ENCODE measurements at regions not wholly inside any gene's neighbourhood (a gene's known extent, or its start where the extent isn't known, plus 50 kb on each side); places are given as distances from the start of the nearest gene placed in this dataset.

DNA sequence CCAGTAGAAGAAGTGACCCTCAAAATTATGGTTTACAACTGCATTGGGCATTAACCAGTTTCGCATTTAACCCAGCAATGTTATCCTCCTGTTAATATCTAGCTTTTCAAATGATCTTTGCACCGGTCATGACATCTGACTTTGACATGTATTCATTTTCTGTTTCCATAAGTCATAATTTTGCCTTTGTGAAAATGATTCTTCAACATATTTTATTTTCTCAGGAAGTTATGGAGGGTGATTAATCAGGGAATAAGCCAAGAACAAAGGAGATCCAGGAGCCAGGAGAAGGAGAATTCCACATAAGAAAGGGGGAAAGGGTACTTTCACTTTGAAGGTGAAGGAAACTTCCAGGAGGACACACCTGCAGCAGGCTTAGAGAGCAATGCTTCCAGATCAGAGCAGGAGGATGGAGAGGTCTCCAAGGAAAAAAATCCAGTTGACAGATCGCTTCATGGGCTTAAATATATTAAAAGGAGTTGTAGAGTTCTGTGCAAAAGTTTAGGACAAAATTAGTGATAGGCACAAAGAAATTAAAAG lies 92.1 kb upstream of the FAM3C start:
- Mint-ChIP-seq H3K4me1 (ENCODE audit: low read depth) (no peaks in the 10 kb centered on the region), H3K4me3 (no peak overlapping the region), H3K27ac (no peak overlapping the region), H3K27me3 (ENCODE audit: low read depth) (no peaks in the 10 kb centered on the region), H3K36me3 (ENCODE audit: low read depth) (no peaks in the 10 kb centered on the region), H3K9me3 (no peaks in the 10 kb centered on the region)
- DNase-seq (ENCODE audit: low spot score) = no peak

DNA sequence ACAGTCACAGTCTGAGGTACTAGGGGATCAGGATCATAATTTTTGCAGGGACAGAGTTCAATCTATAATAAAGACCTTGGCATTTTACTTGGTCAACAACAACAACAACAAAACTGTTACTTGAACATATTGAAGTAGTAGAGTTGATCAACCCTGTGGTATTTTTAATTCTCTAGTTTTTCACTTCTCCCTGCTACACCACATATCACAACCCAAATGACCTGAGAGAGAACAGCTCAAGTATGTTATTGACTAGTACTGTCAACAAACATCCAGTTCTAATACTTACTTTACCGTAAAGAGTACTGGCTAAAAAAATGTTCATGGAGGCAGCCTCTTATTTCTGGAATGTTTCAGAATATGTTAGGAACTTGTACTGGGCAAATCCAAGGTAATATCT lies 90.5 kb upstream of the FAM3C start:
- no peak overlapping the region for H3K27ac Mint-ChIP-seq
- H3K4me3 Mint-ChIP-seq = no peak overlapping the region
- DNase-seq (ENCODE audit: low spot score) = no peak
- H3K27me3 Mint-ChIP-seq (ENCODE audit: low read depth) = no peaks in the 10 kb centered on the region
- no peaks in the 10 kb centered on the region for H3K36me3 Mint-ChIP-seq (ENCODE audit: low read depth)
- H3K4me1 Mint-ChIP-seq (ENCODE audit: low read depth) = peaks cover 7% of the 10 kb centered on the region
- no peaks in the 10 kb centered on the region for H3K9me3 Mint-ChIP-seq

DNA sequence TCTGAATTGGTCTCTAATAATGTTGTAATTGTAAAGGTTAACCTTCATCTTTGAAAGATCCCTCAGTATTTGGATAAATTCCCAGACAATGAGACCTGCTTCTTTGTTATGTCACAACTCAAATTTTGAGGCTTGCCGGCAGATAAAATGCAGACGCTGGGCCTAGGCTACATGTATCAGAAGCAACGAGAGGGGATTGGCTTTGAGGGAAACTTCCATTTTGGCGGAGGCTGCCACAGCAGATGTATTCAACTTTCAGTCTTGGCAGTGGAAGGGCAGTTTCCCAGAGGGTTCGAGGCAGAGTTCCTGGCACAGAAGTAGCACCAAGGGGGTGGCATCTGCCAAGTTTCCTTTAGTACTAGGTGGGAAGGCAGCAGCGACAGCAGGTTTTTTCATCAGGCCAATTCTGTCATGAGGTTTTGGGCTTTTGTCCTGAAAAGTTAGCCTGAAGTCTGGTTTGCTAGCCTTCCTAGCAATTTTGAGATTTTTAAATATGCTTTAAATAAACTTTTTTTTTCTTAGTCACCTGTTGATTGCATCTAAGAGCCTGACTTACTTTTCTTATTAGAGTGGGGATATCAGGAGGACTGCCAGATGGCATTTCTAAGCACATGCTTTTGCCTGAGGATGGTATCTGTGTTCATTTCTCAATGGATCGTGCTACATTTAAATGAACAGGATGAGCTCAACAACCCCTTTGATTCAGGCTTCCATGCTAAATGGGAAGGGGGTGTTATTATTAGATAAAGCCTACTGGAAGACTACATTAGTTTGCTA lies 89.5 kb upstream of the FAM3C start:
- no peaks in the 10 kb centered on the region for H3K27me3 Mint-ChIP-seq (ENCODE audit: low read depth)
- no peak overlapping the region for H3K27ac Mint-ChIP-seq
- DNase-seq (ENCODE audit: low spot score) = no peak
- no peak overlapping the region for H3K4me3 Mint-ChIP-seq
- no peaks in the 10 kb centered on the region for H3K9me3 Mint-ChIP-seq
- H3K4me1 Mint-ChIP-seq (ENCODE audit: low read depth) = peaks cover 7% of the 10 kb centered on the region
- no peaks in the 10 kb centered on the region for H3K36me3 Mint-ChIP-seq (ENCODE audit: low read depth)

DNA sequence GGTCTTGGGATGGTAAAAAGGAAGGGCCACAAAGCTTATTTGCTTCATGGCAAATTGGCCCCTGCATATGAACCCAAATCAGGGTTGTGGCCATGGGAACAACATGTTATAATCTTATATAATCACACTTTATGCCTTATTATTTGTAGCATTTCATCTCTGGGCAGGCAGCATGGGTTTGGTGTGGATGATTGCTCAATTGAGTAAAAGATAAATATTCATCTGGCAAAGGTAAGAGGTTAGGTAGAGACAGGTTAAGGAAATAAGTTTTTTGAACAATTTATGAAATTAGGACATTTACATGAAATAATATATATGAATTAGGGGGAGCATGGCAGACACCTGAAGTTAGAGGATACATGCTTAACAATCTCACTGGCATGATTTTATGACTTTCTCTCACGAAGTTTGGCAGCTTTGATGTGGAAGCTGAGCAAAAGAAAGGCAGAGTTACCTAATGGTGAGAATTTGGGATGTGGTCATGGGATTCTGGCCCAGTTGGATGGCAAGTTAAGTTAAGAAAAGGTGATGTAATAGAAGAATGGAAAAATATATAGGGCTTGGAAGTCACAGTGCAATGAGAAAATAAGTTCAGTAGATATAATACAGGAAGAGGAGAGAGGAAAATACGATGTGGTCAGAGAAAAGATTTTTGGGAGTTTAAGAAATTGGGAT lies 88.1 kb upstream of the FAM3C start:
- Mint-ChIP-seq H3K36me3 (ENCODE audit: low read depth) (no peaks in the 10 kb centered on the region), H3K27ac (no peak overlapping the region), H3K27me3 (ENCODE audit: low read depth) (no peaks in the 10 kb centered on the region), H3K4me3 (no peak overlapping the region), H3K9me3 (no peaks in the 10 kb centered on the region), H3K4me1 (ENCODE audit: low read depth) (peaks cover 7% of the 10 kb centered on the region)
- no peak for DNase-seq (ENCODE audit: low spot score)

DNA sequence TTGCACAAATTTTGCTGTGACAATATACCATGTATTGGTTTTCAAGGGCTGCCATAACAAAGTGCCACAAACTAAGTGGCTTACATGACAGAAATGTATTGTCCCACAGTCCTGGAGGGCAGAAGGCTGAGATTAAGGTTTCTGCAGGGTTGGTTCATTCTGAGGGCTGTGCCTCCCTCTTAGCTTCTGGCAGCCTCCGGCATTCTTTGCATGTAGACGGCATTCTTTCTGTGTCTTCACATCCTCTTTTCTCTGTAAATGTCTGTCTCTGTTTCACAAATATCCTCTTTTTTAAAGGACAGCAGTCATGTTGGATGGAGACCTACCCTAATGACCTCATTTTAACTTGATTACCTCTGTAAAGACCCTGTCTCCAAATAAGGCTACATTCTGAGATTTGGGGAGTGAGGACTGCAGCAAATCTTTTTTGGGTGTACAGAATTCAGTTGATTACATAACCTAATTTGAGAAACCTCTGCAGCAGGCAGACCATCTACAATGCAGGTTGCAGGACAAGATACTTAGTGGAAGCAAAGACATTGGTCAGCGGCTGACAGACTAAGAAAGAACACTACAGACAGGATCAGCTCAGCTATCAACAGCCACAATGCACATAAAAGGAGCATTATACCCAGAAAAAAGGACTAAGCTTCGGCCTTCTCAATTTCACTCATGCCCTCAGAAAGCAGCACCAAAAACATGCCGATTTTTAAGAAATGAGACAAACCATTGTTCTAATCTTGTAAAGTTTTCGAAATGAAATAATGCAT lies 84.6 kb upstream of the FAM3C start:
- Mint-ChIP-seq H3K27ac (no peak overlapping the region), H3K27me3 (ENCODE audit: low read depth) (no peaks in the 10 kb centered on the region), H3K36me3 (ENCODE audit: low read depth) (no peaks in the 10 kb centered on the region), H3K9me3 (no peaks in the 10 kb centered on the region), H3K4me3 (no peak overlapping the region), H3K4me1 (ENCODE audit: low read depth) (peaks cover 7% of the 10 kb centered on the region)
- no peak for DNase-seq (ENCODE audit: low spot score)

DNA sequence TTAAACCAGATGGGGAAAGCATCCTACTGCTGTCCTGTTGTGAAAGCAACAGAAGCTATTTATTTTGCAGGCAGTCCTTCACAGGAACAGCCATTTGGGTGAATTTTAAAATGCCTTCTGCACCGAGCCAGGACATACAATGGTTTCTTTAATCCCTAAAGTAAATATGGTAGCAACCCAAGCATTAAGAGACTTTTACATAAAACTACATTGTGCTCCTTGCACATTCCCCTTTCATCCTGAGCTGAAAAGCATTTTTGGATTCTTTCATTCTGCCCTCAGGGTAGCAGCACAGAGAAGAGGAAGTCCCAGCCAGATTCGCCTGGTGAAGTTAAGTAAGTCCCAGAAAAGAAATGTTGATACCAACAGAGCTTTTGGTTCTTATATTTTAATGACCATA lies 84.0 kb upstream of the FAM3C start:
- no peak overlapping the region for H3K27ac Mint-ChIP-seq
- DNase-seq (ENCODE audit: low spot score) = no peak
- H3K36me3 Mint-ChIP-seq (ENCODE audit: low read depth) = no peaks in the 10 kb centered on the region
- H3K4me3 Mint-ChIP-seq = no peak overlapping the region
- peaks cover 7% of the 10 kb centered on the region for H3K4me1 Mint-ChIP-seq (ENCODE audit: low read depth)
- no peaks in the 10 kb centered on the region for H3K9me3 Mint-ChIP-seq
- H3K27me3 Mint-ChIP-seq (ENCODE audit: low read depth) = no peaks in the 10 kb centered on the region

DNA sequence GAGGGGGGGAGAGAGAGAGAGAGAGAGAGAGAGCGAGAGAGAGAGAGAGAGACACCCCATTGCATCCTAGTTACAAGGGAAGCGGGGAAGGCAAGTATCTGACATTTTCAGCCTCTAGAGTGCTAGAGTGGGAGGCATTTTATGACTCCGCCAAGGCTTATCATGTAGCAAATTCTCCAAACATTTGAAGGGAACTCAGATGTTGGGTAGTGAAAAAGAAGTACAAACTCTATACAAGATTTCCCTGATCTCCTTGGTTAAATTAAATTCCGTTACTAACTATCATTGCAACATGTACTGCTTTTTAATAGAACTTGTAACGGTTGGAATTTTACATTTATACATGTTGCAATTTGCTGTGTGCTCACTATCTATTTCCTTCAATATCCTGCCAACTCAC lies 83.4 kb upstream of the FAM3C start:
- H3K27ac Mint-ChIP-seq = no peak overlapping the region
- H3K4me3 Mint-ChIP-seq = no peak overlapping the region
- no peaks in the 10 kb centered on the region for H3K27me3 Mint-ChIP-seq (ENCODE audit: low read depth)
- DNase-seq (ENCODE audit: low spot score) = no peak
- no peaks in the 10 kb centered on the region for H3K9me3 Mint-ChIP-seq
- peaks cover 7% of the 10 kb centered on the region for H3K4me1 Mint-ChIP-seq (ENCODE audit: low read depth)
- no peaks in the 10 kb centered on the region for H3K36me3 Mint-ChIP-seq (ENCODE audit: low read depth)

DNA sequence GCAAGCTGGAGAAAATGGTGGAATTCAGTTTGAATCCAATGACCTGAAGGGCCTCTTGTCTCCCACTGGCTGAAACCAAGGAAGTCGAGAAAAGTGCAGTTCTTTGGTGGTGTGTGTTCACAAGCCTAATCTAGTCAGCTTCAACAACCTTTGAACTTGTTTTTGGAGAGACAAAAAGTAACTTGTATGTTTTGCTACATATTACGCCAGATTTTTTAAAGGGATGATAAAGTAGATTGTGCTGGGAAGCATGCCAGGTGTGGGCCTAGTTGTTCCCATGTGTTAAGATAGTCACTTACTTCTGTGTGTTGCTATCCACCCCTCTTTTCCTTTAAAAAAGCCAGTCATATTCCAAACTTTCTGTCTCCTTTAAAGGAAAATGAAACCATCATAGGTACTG lies 79.7 kb upstream of the FAM3C start:
- Mint-ChIP-seq H3K27me3 (ENCODE audit: low read depth) (no peaks in the 10 kb centered on the region), H3K4me1 (ENCODE audit: low read depth) (no peaks in the 10 kb centered on the region), H3K27ac (no peak overlapping the region), H3K4me3 (no peak overlapping the region), H3K36me3 (ENCODE audit: low read depth) (no peaks in the 10 kb centered on the region), H3K9me3 (no peaks in the 10 kb centered on the region)
- DNase-seq (ENCODE audit: low spot score) = no peak

DNA sequence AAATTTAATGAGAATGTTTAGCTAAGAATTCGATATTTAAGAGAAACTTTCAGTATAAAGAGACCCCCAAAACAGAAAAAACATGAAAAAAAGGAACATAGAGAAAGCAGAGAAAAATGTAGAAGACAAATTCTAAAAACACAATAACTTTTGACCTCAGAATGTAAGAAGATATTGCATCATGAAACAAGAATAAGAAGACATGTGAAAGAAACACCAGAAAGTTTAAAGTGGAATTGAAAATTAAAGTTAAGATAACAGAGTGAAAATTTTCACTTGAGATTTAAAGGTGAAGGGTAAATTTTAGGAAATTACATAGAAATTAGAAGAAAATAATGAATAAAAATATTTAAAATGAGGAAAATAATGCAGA lies 78.2 kb upstream of the FAM3C start:
- no peaks in the 10 kb centered on the region for H3K27me3 Mint-ChIP-seq (ENCODE audit: low read depth)
- DNase-seq (ENCODE audit: low spot score) = no peak
- no peaks in the 10 kb centered on the region for H3K9me3 Mint-ChIP-seq
- no peaks in the 10 kb centered on the region for H3K36me3 Mint-ChIP-seq (ENCODE audit: low read depth)
- H3K4me1 Mint-ChIP-seq (ENCODE audit: low read depth) = no peaks in the 10 kb centered on the region
- no peak overlapping the region for H3K27ac Mint-ChIP-seq
- H3K4me3 Mint-ChIP-seq = no peak overlapping the region

DNA sequence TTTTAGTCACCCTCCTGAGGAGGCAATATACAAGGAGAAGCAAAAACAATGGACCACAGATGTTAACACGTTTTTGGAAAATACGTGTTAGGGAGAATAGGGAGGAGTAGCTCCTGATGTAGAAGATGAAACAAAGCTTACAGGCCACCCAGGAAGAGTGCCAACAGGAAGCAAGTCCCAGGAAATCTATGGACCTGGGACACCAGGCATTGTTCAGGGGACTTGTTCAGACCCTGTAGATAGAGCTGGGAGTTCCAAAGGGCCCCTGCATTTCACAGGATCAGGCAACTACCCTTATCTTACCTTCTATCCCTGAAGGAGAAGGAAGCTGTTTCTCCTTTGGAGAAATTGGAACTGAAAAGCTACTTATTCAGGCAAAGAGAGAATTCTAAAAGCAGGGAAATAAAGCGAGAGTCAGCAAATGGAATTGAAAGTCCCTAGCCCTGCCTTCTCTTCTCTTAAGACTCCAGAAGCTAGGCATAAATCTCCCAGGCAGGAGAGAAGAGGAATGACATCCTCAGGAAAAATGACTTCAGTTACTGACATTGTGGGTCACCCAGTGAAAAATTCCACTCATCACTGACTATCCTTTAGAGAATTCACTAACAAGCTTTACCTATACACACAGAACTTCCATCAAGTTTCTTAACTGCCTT lies 77.7 kb upstream of the FAM3C start:
- no peaks in the 10 kb centered on the region for H3K27me3 Mint-ChIP-seq (ENCODE audit: low read depth)
- no peaks in the 10 kb centered on the region for H3K9me3 Mint-ChIP-seq
- no peaks in the 10 kb centered on the region for H3K36me3 Mint-ChIP-seq (ENCODE audit: low read depth)
- H3K4me1 Mint-ChIP-seq (ENCODE audit: low read depth) = no peaks in the 10 kb centered on the region
- H3K27ac Mint-ChIP-seq = no peak overlapping the region
- no peak for DNase-seq (ENCODE audit: low spot score)
- no peak overlapping the region for H3K4me3 Mint-ChIP-seq

DNA sequence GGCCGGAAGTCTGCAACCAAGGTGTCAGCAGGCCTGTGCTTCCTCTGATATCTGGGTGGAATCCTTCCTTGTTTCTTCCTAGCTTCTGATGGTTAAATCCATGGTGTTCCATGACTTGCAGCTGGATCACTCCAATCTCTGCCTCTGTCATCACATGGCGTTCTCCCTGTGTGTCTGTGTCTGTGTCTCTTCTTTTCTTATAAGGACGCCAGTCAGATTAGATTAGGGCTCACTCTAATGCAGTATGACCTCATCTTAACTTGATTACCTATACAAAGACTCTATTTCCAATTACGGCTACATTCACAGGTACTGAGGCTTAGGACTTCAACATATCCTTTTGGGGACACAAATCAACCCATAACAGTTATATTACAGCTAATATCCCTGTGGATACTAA lies 70.3 kb upstream of the FAM3C start:
- Mint-ChIP-seq H3K27ac (no peak overlapping the region), H3K36me3 (ENCODE audit: low read depth) (no peaks in the 10 kb centered on the region), H3K4me1 (ENCODE audit: low read depth) (no peaks in the 10 kb centered on the region), H3K27me3 (ENCODE audit: low read depth) (no peaks in the 10 kb centered on the region), H3K9me3 (no peaks in the 10 kb centered on the region), H3K4me3 (no peak overlapping the region)
- DNase-seq (ENCODE audit: low spot score) = no peak

DNA sequence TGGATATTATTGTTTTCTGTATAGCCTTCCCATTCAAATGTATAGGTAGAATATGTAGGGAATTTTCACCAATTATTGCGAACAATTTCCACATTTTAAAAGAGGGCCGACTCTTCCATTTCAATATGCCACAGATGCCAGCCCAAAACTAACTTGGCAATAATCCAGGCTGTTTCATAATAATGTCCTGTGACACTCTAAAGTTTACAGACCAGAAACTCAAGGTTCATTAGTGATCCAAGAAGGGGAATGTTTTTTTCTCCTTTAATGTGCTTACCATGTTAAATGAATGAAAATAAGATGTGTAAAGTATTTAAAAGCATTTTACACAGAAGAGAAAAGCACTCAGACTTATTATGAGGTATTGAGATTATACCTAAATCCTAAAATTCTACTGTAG lies 63.0 kb upstream of the FAM3C start:
- Mint-ChIP-seq H3K27ac (no peak overlapping the region), H3K36me3 (ENCODE audit: low read depth) (no peaks in the 10 kb centered on the region), H3K27me3 (ENCODE audit: low read depth) (peaks cover 10% of the 10 kb centered on the region), H3K4me1 (ENCODE audit: low read depth) (peaks cover 2% of the 10 kb centered on the region), H3K9me3 (no peaks in the 10 kb centered on the region), H3K4me3 (no peak overlapping the region)
- no peak for DNase-seq (ENCODE audit: low spot score)

DNA sequence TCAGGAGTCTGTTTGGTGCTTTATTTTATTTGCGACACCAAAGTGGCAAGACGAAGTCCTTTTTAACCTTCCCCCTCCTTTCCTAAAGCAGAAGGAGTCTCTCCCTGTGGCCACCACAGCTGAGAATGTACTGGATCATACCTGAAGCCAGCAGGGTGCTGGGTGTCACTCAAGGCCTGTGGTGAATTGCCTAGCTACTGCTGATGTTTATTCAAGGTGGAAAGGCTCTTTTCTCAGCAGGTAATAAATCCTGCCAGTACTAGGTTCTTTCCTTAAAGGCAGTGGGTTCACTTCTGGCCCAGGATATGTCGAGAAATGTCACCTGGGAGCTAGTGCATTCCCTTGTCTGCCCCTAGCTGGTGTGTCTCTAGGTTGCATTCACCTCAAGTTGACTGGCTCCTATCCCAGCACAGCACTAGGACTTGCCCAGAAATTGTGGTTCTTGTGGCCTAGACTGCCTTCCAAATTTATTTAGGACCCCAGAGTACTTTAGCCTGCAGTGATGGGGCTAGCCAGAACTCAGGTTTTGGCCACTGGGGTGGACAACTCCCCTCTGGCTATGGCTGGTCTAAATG lies 60.8 kb upstream of the FAM3C start:
- Mint-ChIP-seq H3K4me1 (ENCODE audit: low read depth) (peaks cover 3% of the 10 kb centered on the region), H3K27me3 (ENCODE audit: low read depth) (peaks cover 10% of the 10 kb centered on the region), H3K4me3 (no peak overlapping the region), H3K27ac (no peak overlapping the region), H3K9me3 (no peaks in the 10 kb centered on the region), H3K36me3 (ENCODE audit: low read depth) (no peaks in the 10 kb centered on the region)
- DNase-seq (ENCODE audit: low spot score) = no peak

Measured in T-helper 2 cell treated with Interferon-gamma antibody and Interleukin-4, amounts not matched to agents 5 μg/mL and 100 μg/mL, for 36 hours (primary cell).